ENCODE measurements at regions not wholly inside any gene's neighbourhood (a gene's known extent, or its start where the extent isn't known, plus 50 kb on each side); places are given as distances from the start of the nearest gene placed in this dataset.

- no peak overlapping the region for H3K4me3 ChIP-seq (ENCODE audit: low read depth, low read length)
- TF ChIP-seq CTCF (IDR thresholded peaks at IDR 0.05; ENCODE audit: insufficient read depth, low read depth, low read length, missing control alignments): no peak
- peak; percentile 75 for DNase-seq (ENCODE audit: low read depth)
These were observed 151.4 kb upstream of the STX18 start for GRCh38 chr4:4693258-4693657.

GRCh38 chr4:4690854-4691253 is 149.0 kb upstream of the STX18 start:
- no peak for DNase-seq (ENCODE audit: low read depth)
- no peak for TF ChIP-seq CTCF (IDR thresholded peaks at IDR 0.05; ENCODE audit: insufficient read depth, low read depth, low read length, missing control alignments)

GRCh38 chr4:4689694-4690440 is 148.0 kb upstream of the STX18 start:
- TF ChIP-seq CTCF (IDR thresholded peaks at IDR 0.05; ENCODE audit: insufficient read depth, low read depth, low read length, missing control alignments): peak; percentile 38
- H3K4me3 ChIP-seq (ENCODE audit: low read depth, low read length): no peak overlapping the region
- DNase-seq (ENCODE audit: low read depth): peak; percentile 91

More at GRCh38 chr4:4690854-4691253, 149.0 kb upstream of the STX18 start:
- no peak overlapping the region for H3K4me3 ChIP-seq (ENCODE audit: low read depth, low read length)

- DNase-seq (ENCODE audit: low read depth): no peak
- TF ChIP-seq CTCF (IDR thresholded peaks at IDR 0.05; ENCODE audit: insufficient read depth, low read depth, low read length, missing control alignments): no peak
- no peak overlapping the region for H3K4me3 ChIP-seq (ENCODE audit: low read depth, low read length)
These were observed 146.3 kb upstream of the STX18 start for GRCh38 chr4:4687935-4688727.

GRCh38 chr4:4687100-4687499 is 145.3 kb upstream of the STX18 start:
- no peak overlapping the region for H3K4me3 ChIP-seq (ENCODE audit: low read depth, low read length)
- TF ChIP-seq CTCF (IDR thresholded peaks at IDR 0.05; ENCODE audit: insufficient read depth, low read depth, low read length, missing control alignments): no peak
- DNase-seq (ENCODE audit: low read depth): no peak

GRCh38 chr4:4685810-4686795 is 144.3 kb upstream of the STX18 start:
- DNase-seq (ENCODE audit: low read depth): no peak
- H3K4me3 ChIP-seq (ENCODE audit: low read depth, low read length): no peak overlapping the region
- no peak for TF ChIP-seq CTCF (IDR thresholded peaks at IDR 0.05; ENCODE audit: insufficient read depth, low read depth, low read length, missing control alignments)
